NCI-H82 treated with DMSO at 0.1 percent for 48 hours (cell line): ENCODE measurements at regions not wholly inside any gene's neighbourhood (a gene's known extent, or its start where the extent isn't known, plus 50 kb on each side); places are given as distances from the start of the nearest gene placed in this dataset.

ENCODE experiments used
- DNase-seq: peaks from one replicate; lab custom pipeline; 2025; ENCODE audit not compliant: unreplicated experiment; lab: John Stamatoyannopoulos, UW

GRCh38 chr19:31096062-31096830, 253.0 kb downstream of the TSHZ3 start:
- no peak for DNase-seq

- DNase-seq: no peak
Measured at GRCh38 chr19:31095100-31095804, 254.0 kb downstream of the TSHZ3 start.

GRCh38 chr19:31092274-31092673, 257.0 kb downstream of the TSHZ3 start:
- DNase-seq: no peak

DNA sequence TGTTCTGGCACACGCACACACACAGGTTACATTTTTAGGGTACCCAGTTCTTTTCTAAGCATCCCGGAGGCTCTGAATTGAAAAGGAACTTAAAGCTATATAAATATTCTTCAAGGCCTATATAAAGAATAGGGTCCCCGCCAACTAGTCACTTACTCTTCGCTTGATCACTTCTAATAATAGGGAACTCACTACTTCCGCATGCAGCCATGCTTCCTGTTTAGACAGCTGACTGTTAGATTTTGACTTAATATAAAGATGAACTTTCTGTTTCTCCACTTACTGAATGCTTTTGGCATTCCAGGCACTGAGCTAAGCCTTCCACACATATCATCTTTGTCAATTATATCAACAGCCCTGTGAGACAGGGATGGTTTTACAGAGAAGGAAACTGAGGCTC, 259.6 kb downstream of the TSHZ3 start:
- no peak for DNase-seq

- DNase-seq: no peak
Measured at GRCh38 chr19:31085125-31085524, 264.1 kb downstream of the TSHZ3 start.

DNA sequence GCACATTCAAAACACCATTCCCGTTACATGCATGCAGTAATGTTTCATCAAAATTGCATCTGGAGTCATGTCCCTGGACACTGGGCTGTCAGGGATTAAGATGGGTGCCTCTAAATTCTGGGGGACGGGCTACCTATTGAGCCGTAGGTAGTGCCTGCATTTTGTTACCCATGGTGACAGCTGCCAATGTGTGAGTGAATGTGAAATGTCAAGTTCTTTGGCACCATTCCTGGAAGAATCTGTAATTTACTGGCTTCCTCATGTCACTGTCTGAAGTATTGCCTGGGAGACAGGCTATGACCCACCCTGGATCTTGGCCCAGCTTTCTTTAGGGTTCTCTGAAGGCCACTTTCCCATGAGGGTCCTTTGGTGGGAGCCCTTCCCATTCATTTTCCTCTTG, 266.1 kb downstream of the TSHZ3 start:
- DNase-seq: no peak

GRCh38 chr19:31075146-31075655, 274.0 kb downstream of the TSHZ3 start:
- DNase-seq: no peak

DNA sequence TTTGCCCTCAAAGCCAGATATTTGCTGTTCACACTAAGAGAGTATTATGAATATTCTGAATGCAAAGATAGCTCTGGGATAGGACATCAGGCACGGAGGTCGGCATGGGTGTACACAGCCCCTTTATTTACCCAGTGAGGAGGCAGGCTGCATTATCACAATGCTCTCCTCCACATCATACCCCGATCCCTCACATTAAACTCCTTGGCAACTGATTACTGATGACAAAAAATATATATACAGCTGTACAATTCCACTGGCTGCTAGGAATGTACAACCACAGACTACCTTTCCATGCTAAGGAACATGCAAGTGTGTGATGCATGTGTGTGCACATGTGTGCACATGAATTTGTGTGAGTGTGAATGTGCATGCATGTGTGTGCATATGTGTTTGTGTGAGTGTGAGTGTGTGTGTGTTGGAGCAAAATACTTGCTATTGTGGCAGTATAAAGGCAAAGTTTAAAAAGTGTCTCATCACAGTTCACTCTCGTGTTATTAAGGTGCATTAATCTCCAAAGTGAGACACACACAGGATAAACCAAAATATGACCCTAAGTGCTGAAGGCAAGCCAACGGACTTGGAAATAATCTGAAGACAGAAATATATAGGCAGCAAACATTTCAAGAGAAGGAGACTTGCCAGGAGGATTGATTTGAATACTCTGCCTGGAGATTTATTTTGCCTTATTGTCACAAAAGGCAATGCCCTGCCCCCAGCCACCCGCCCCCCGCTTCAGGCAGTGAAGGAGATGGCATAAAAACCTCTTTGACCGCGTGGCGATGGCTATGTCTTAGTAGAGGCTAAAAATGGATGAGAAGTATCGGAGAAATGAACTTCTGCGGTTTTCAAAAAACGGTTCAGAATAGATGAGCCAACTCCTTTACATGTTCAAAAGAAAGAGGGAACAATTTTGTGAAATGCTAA, 274.8 kb downstream of the TSHZ3 start:
- no peak for DNase-seq

DNA sequence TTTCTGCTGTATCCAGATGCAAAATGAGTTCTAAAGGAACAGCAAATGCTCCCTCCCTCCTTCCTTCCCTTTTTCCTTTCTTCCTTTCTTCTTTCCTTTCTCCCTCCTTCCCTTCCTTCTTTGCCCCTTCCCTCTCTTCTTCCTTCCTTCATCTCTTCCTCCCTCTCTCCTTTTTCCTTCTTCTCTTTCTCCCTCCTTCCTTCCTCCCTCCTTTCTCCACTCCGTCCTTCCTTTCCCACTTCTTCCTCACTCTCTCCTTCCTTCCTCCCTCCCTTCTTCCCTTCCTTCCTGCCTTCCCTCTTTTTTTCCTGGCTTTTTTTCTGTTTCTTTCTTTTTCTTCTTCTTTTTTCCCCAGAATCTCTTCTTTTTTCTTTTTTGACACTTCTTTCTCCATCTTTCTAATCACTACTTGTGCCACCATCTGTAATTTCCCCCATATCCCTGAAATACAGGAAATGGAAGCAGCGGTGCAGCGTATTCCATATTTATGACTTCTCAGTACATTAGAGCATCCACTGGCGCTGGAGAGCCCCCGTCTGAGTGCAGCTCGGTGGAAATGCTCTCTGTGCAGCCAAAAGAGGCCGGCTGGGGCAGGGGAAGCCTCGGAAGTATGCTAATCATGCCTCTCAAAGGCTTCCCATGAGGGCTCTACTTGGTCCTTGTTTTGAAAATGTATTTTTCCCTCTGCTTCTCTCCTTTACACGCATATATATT, 275.6 kb downstream of the TSHZ3 start:
- no peak for DNase-seq

DNA sequence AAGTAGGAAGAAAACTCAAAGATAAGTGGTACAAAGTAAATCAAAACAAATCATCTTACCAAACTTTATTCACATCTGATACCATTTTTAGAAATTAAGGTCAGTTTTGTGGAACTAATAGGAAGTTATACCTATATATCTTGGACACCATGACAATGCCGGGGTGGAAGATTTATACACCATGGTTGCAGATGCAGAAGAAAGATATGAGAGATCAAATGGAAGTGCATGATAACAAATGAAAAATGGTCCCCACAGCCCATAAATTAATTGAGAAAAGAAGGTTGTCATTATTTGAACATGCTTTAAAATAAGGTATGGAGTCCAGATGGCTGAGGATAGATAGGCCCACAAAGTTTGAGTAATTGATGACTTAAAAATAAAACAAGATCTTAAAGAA, 276.8 kb downstream of the TSHZ3 start:
- DNase-seq: no peak

- DNase-seq: no peak
Measured at GRCh38 chr19:31071136-31071855, 277.9 kb downstream of the TSHZ3 start.

DNA sequence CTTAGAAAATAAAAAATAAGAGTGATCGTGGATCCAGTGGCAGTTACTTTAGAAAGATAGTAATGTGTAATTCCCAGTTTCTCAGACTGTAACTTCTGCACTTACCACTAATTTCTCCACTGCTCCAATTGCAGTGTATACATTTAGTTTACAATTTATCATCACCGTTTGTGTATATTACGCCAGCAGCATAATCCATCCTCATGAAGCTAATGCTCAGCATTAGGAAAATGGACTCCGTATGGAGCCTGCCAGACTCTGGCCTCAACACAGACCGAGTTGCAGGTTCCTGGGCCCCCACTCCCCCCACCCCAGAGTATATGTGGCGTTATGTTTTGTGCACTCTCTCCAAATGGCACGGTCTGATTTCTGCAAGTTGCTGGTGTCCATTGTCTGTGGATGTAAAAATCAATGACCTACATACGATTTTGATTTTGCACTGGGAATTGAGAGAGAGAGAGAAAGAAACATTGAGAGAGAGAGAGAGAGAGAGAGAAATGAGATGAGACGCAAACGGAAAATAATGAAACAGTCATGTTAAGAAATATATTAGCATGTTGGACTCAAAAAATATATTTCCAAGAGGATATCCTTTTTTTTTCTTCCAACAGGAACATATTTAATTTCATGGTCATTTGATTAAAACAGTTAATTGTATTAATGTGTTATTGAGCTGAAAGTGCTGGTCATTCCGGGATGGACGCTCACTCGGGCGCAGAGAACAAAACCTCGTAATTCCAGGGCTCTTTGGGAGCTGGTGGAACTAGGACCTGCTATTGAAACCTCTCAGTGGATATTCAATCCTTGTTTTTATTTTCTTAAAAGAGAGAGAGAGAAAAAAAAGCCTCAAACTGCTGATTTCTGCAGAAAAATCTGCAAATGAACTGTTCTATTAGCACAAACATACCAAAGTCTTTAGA, 278.8 kb downstream of the TSHZ3 start:
- DNase-seq: no peak

GRCh38 chr19:31068268-31068667, 281.0 kb downstream of the TSHZ3 start:
- no peak for DNase-seq

DNA sequence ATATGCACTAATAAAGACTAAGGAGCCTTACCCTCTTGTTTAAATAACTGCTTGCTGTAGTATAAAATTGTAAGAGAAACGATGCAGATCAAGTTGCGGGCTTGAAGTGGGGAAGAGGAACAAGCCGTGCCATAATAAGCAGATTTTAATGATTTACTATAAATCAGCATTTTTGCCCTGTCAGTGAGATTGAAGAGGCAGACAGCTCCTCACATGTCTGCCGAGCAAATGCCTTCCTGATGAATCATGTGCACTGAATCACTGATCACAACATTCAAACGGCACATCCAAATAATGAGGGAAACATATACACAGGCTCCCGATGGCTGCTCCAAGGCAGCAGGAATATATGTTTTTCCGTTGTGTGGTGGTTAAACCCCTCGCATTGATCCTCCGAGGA, 282.9 kb downstream of the TSHZ3 start:
- no peak for DNase-seq

- DNase-seq: no peak
Measured at GRCh38 chr19:31064491-31064890, 284.7 kb downstream of the TSHZ3 start.

DNA sequence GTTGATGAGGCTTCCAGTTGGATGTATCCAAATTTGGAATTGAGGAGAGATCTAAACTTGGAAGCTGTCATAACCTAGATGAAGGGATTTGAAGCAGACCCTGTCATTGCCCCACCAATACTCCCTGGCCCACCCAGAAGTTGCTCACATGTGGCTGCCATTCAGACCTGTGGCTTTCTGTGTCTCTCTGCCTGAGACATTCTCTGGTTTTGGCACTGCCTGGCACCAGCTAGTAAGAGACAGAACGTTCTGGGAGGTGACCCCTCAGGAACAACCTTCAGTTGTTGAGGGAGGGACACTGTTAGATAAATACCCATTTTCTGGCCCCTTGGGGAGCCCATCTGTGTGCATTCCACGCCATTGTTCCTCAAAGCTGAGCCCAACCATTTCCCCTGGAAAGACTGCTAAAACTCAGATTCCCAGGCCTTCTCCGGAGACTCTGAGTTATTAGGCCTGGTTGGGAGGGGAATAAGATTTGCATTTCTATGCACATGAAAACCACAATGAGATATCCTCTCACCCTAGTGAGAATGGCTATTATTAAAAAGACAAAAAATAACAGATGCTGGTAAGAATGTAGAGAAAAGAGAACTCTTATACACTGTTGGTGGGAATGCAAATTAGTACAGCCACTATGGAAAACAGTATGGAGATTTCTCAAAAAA, 290.4 kb downstream of the TSHZ3 start:
- DNase-seq: no peak

DNA sequence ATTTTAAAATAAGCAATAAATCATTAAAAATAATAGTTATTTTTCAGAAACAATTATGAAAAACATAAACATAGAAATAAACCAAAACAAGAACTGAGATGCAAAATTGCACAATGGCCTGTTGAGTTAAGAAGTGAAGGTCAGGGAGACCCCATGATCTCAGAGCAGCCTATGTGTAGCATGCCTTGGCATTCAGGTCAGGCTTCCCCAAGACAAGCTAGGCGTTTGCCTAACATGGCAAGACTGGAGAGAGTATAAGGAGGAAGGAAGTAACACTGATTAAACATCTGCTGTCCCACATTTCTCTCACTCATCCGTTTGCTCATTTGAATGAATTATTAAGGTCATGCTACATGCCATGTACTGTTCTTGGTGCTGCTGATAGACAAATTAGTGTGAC, 291.8 kb downstream of the TSHZ3 start:
- DNase-seq: no peak

- DNase-seq: no peak
Measured at GRCh38 chr19:31055454-31055853, 293.8 kb downstream of the TSHZ3 start.

DNA sequence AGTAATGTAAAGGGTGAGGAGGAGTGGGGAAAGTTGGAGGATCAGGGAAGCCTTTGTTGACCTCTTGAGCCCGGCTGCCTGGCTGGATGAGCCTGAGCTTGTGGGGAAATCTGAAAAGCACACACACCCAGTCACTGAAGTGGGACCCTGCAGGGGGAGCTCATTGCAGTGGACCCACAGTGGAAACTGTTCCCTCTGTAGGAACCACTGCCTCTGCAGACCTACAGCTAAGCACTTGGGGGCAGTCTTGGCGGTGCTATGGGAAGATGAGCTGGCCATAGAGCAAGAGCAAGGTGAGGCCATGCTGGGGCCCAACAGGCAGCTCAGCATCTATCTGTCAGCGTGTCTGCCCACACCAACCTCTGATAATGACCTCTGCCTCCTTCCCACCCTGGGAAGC, 294.8 kb downstream of the TSHZ3 start:
- DNase-seq: no peak
